ENCODE measurements at regions not wholly inside any gene's neighbourhood (a gene's known extent, or its start where the extent isn't known, plus 50 kb on each side); places are given as distances from the start of the nearest gene placed in this dataset.

- DNase-seq: no peak
These were observed 211.3 kb upstream of the NSMCE3 start for GRCh38 chr15:29480949-29481348.

GRCh38 chr15:29480278-29480677 lies 210.7 kb upstream of the NSMCE3 start:
- no peak for DNase-seq

- no peak for DNase-seq
These were observed 207.6 kb upstream of the NSMCE3 start for GRCh38 chr15:29477256-29477655.

- no peak for DNase-seq
These were observed 207.0 kb upstream of the NSMCE3 start for GRCh38 chr15:29476503-29477080.

DNA sequence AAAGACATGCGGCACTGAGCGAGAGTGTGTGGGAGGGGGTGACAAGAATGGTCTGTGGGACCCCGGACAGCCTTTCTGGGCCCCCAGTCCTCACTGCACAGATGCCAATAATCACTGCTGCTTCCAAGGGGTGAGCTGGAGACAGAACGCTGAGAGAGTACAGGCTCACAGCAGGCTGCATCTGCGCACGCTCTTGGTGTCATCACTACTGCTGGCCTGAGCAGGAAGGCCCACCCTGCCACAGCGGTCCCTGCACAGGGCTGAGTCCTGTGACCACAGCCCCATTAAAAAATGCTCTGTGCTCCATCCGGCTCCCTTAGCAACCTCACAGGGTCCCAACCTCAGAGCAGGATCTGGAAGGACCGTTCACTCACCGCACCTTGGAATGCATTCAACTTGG lies 205.5 kb upstream of the NSMCE3 start:
- DNase-seq: no peak

DNA sequence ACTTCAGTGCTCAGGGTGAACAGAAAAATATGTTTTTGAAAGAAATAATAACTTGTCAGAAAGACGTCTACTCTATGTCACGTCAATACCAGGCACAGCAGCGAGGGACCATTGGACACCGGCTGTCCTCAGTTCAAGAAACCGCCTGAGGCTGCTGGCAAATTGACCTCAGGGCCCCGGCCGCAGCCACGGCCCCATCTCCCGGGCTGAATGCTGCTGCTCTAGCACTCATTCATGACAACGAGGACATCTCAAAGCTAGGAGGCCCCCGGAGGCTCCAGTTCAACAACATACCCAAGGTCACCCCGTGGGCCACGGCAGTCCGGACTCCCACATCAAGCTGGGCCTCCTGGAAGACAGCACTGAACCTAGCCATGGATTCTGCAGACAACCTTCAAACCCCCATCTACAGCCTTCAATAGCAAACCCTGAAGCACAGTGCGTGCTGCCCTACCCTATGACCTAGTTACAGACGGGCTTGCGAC lies 204.0 kb upstream of the NSMCE3 start:
- no peak for DNase-seq

- no peak for DNase-seq
These were observed 203.4 kb upstream of the NSMCE3 start for GRCh38 chr15:29472901-29473445.

DNA sequence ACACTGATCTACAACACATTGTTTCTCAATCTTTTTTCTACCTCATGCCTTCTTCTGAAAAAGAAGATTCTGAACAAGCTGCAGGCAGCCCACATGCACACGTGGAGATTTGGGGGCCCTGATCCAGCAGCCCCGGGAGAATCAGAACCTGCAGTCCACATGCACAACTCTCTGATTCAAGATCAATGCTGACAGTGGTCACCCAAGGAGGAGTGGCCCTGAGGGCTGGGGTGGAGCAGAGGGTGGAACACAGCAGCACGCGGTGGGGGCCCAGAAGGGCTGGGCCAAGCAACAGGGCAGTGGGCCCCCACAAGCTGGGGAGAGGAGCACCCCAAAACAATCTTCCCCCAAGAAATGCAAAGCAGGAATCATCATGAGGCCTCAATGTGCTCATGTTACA lies 202.1 kb upstream of the NSMCE3 start:
- no peak for DNase-seq

GRCh38 chr15:29471306-29471705 lies 201.7 kb upstream of the NSMCE3 start:
- no peak for DNase-seq

- no peak for DNase-seq
These were observed 201.2 kb upstream of the NSMCE3 start for GRCh38 chr15:29470794-29471193.

DNA sequence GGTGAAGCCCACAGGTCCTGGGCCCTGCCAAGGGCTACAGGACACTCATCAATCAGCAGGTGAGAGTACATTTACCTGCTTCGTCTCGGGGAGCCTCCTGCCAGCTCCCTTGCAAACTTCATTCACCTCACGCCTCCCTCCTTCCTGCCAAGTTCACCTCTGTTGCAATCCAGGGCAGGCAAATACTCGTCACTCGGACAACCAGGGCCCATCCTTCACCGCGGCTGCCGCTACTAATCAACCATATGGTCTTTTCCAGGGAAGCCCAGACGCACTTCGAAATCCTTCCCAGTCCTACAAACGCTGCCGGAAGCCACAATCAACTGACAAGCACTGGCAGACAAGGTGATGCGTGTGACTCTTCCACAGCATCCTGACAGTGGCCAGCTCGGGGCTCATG lies 200.7 kb upstream of the NSMCE3 start:
- DNase-seq: no peak

DNA sequence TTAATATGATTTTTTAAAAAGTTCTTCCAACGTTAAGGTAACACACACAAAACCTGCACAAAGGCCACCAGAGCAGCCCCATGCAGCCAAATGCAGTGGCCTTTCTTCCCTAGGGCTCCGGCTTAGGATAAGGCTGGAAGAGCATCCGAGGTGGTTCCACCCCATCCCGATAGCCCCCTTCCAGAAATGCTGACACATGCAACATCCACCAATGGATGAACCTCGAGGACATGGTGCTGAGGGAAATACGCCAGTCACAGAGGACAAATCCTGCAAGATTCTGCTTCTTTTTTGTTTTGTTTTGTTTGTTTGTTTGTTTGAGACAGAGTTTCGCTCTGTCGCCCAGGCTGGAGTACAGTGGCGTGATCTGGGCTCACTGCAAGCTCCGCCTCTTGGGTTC lies 199.3 kb upstream of the NSMCE3 start:
- no peak for DNase-seq

GRCh38 chr15:29467091-29467490 lies 197.5 kb upstream of the NSMCE3 start:
- DNase-seq: no peak

- no peak for DNase-seq
These were observed 196.7 kb upstream of the NSMCE3 start for GRCh38 chr15:29466292-29466691.

- DNase-seq: no peak
These were observed 196.2 kb upstream of the NSMCE3 start for GRCh38 chr15:29465816-29466215.

DNA sequence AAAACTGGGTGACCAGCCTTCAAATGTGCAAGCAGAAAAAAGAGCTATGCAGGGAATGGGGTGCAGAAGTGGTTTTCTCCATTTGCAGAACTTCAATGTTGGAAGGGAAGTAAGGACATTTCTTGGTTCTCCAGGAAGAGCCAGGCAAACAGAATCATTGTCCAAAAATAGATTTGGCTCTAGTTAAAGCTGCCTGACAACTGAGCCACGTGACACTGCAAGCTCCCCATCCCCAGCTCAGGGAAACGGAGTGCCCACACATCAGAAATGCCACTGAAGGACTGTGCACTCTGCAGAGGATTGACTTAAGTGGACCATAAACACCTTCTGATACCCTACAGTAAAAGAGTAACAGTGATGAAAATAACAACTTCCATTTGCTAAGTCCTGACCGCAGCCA lies 195.6 kb upstream of the NSMCE3 start:
- no peak for DNase-seq

- no peak for DNase-seq
These were observed 192.3 kb upstream of the NSMCE3 start for GRCh38 chr15:29461877-29462276.

DNA sequence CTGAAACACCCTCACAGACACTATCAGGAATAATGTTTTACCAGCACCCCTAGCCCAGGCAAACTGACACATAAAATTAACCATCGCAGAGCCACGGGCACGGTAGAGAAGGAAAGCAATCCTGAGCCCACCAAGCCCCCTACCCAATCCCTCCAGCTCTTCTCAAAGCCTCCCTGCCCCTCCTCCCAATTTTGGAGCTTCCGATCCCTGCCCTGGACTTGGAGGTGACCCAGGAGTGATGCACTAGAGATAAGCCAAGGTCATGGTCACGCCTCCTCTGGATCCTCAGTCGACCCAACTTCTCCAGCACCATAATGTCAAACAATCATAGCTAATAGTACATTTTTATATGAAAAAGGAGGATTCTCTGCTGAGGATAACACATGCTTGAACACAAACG lies 188.7 kb upstream of the NSMCE3 start:
- no peak for DNase-seq

GRCh38 chr15:29457729-29458128 lies 188.1 kb upstream of the NSMCE3 start:
- DNase-seq: no peak

- no peak for DNase-seq
These were observed 187.3 kb upstream of the NSMCE3 start for GRCh38 chr15:29456964-29457363.

DNA sequence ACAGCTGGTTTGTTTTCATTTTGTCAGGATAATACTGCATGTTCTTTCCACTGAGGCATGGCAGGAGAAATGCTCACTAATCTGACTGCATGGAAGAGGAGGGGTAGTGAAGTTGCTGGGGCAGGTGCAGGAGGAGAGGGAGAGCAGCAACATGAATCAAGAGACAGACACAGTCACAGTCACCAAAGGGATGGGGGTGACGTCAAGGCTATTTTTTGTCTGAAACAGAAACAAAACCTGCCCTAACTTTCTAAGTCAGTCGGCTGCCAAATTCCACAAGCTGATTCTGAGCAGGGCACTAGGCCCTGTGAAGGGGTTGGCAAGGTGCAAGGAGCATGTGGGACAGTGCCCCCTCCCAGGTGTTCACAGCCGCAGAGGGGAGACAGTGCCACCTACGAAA lies 186.6 kb upstream of the NSMCE3 start:
- no peak for DNase-seq

- no peak for DNase-seq
These were observed 185.9 kb upstream of the NSMCE3 start for GRCh38 chr15:29455530-29455929.

GRCh38 chr15:29455055-29455454 lies 185.4 kb upstream of the NSMCE3 start:
- no peak for DNase-seq

GRCh38 chr15:29454506-29454905 lies 184.9 kb upstream of the NSMCE3 start:
- peak; percentile 38 for DNase-seq

All from retina (tissue), 1 donor.